ENCODE measurements at regions not wholly inside any gene's neighbourhood (a gene's known extent, or its start where the extent isn't known, plus 50 kb on each side); places are given as distances from the start of the nearest gene placed in this dataset.

GRCh38 chr7:26617066-26617465 lies 247.3 kb downstream of the SKAP2 start:
- 86% methylated on average over 4 of the region's 7 CpGs; no CpG with 5 or more reads in 1 of the 2 experiments for WGBS, 2 experiments (ENCODE audit: extremely low coverage in 2 of 2, insufficient read length in 1 of 2)
- Histone ChIP-seq H2BK5ac (ENCODE audit: low read depth, low read length, poor library complexity, severe bottlenecking) (no peak overlapping the region), H2AK9ac (replicated peaks; ENCODE audit: low read depth, low read length, poor library complexity) (no peak overlapping the region), H3K23ac (ENCODE audit: low read depth, low read length) (no peak overlapping the region), H3K18ac (ENCODE audit: low read depth, low read length) (no peak overlapping the region), H4K8ac (ENCODE audit: low read depth in 2 of 2, low read length in 2 of 2) (no peak overlapping the region), H2AFZ (replicated peaks; ENCODE audit: low read length, poor library complexity) (no peak overlapping the region), H3K4me1 (ENCODE audit: control insufficient read depth, insufficient read depth, low read length) (no peaks in the 10 kb centered on the region), H3K36me3 (ENCODE audit: control insufficient read depth, insufficient read depth, low read length) (no peaks in the 10 kb centered on the region), H4K5ac (ENCODE audit: low read depth, low read length) (no peak overlapping the region), H3K4ac (ENCODE audit: low read depth, low read length) (no peak overlapping the region), H3K14ac (replicated peaks; ENCODE audit: low read depth, low read length) (no peak overlapping the region), H3K4me3 (ENCODE audit: insufficient read depth, low read depth, low read length) (no peak overlapping the region), H3K9me3 (ENCODE audit: control insufficient read depth, insufficient read depth, low read length) (no peaks in the 10 kb centered on the region), H4K91ac (ENCODE audit: insufficient read depth, low read depth, low read length) (no peak overlapping the region), H2BK120ac (ENCODE audit: low read depth, low read length) (no peak overlapping the region), H4K20me1 (ENCODE audit: insufficient read depth, low read length) (no peaks in the 10 kb centered on the region), H3K9ac (ENCODE audit: low read depth, low read length) (no peak overlapping the region), H3K9me1 (ENCODE audit: insufficient read depth, low read length) (no peaks in the 10 kb centered on the region), H3K27ac (ENCODE audit: insufficient read depth, low read length) (no peak overlapping the region), H3K56ac (ENCODE audit: extremely low read depth, insufficient read depth, low read length) (no peak overlapping the region), H2AK5ac (ENCODE audit: low read depth, low read length) (no peak overlapping the region), H3K4me2 (ENCODE audit: low read depth, low read length) (no peak overlapping the region), H2BK15ac (ENCODE audit: low read depth, low read length) (no peak overlapping the region), H3K79me1 (ENCODE audit: low read depth in 1 of 2, low read length in 2 of 2) (no peaks in the 10 kb centered on the region), H2BK20ac (ENCODE audit: low read depth, low read length) (no peak overlapping the region), H3K27me3 (ENCODE audit: control insufficient read depth, insufficient read depth, low read length) (no peaks in the 10 kb centered on the region)
- intact Hi-C loops (cut with micrococcal nuclease) = no loop called here
- dilution Hi-C loops (cut with HindIII; ENCODE audit: low sequenced_read_pairs, unreplicated experiment) = no loop called here
- no peak for ATAC-seq (ENCODE audit: low read depth)
- ChIA-PET CTCF (no interaction called here), POLR2A (ENCODE audit: unreplicated experiment) (no interaction called here)
- BruUV-seq (replicated peaks) = no TSS peak
- in situ Hi-C loops (cut with MboI; ENCODE audit: low sequenced_read_pairs) = no loop called here
- TF ChIP-seq MXI1 (IDR thresholded peaks at IDR 0.05; ENCODE audit: borderline replicate concordance, low read depth, low read length) (no peak), CHD1 (IDR thresholded peaks at IDR 0.05; ENCODE audit: low read depth, low read length) (no peak), CEBPB (IDR thresholded peaks at IDR 0.05; ENCODE audit: low read depth, low read length) (no peak), MAZ (IDR thresholded peaks at IDR 0.05; ENCODE audit: borderline replicate concordance, low read depth, low read length) (no peak), MAFK (IDR thresholded peaks at IDR 0.05; ENCODE audit: low read depth, low read length) (no peak), USF2 (IDR thresholded peaks at IDR 0.05; ENCODE audit: low read depth, low read length) (no peak), RFX5 (IDR thresholded peaks at IDR 0.05; ENCODE audit: low read depth, low read length) (no peak), BHLHE40 (IDR thresholded peaks at IDR 0.05; ENCODE audit: low read depth, low read length) (no peak), SMC3 (IDR thresholded peaks at IDR 0.05; ENCODE audit: low read depth, low read length) (no peak), RCOR1 (IDR thresholded peaks at IDR 0.05; ENCODE audit: insufficient replicate concordance, low read length) (no peak), POLR2A (IDR thresholded peaks at IDR 0.05; ENCODE audit: low read depth, low read length) (no peak), FOS (IDR thresholded peaks at IDR 0.05; ENCODE audit: low read depth, low read length) (no peak), CTCF (conservative IDR thresholded peaks at IDR 0.05; ENCODE audit: low read depth, low read length) (no peak), ELK1 (IDR thresholded peaks at IDR 0.05; ENCODE audit: borderline replicate concordance, low read depth, low read length) (no peak), RAD21 (IDR thresholded peaks at IDR 0.05; ENCODE audit: low read length) (no peak), NFE2L2 (IDR thresholded peaks at IDR 0.05; ENCODE audit: low read depth, low read length) (no peak)
- DNase-seq = no peak
